ENCODE measurements at regions not wholly inside any gene's neighbourhood (a gene's known extent, or its start where the extent isn't known, plus 50 kb on each side); places are given as distances from the start of the nearest gene placed in this dataset.

- H3K9me3 ChIP-seq (ENCODE audit: control insufficient read depth in 2 of 2, low read length in 2 of 2): no peaks in the 10 kb centered on the region
- Mint-ChIP-seq H3K27ac (no peak overlapping the region), H3K4me3 (no peak overlapping the region), H3K4me1 (no peaks in the 10 kb centered on the region), H3K27me3 (peaks cover 5% of the 10 kb centered on the region), H3K36me3 (no peaks in the 10 kb centered on the region), H3K9me3 (peaks cover 0 to 6% (median 0%) of the 10 kb centered on the region in 7 donors)
- no peak for ATAC-seq (ENCODE audit: low read depth in 2 of 2)
- no peaks in the 10 kb centered on the region for H3K27me3 ChIP-seq (ENCODE audit: control insufficient read depth, insufficient read depth, low read length)
- H3K27ac ChIP-seq (ENCODE audit: insufficient read depth, low read length, poor library complexity, severe bottlenecking): no peak overlapping the region
- H3K36me3 ChIP-seq (ENCODE audit: control insufficient read depth, insufficient read depth, low read length): no peaks in the 10 kb centered on the region
- no peak for DNase-seq
- H3K4me3 ChIP-seq (ENCODE audit: low read depth, low read length): no peak overlapping the region
- no peaks in the 10 kb centered on the region for H3K4me1 ChIP-seq (ENCODE audit: control insufficient read depth, insufficient read depth, low read length, poor library complexity, severe bottlenecking)
Observed at GRCh38 chr9:26682041-26682440, 210.6 kb downstream of the CAAP1 start.

GRCh38 chr9:26677965-26678706 lies 214.5 kb downstream of the CAAP1 start:
- no peak for ATAC-seq (ENCODE audit: low read depth in 2 of 2)
- H3K27me3 ChIP-seq (ENCODE audit: control insufficient read depth, insufficient read depth, low read length): no peaks in the 10 kb centered on the region
- Mint-ChIP-seq H3K9me3 (peaks cover 0 to 6% (median 0%) of the 10 kb centered on the region in 7 donors), H3K4me3 (no peak overlapping the region), H3K4me1 (no peaks in the 10 kb centered on the region), H3K36me3 (no peaks in the 10 kb centered on the region), H3K27me3 (peaks cover 5% of the 10 kb centered on the region), H3K27ac (no peak overlapping the region)
- H3K36me3 ChIP-seq (ENCODE audit: control insufficient read depth, insufficient read depth, low read length): no peaks in the 10 kb centered on the region
- no peaks in the 10 kb centered on the region for H3K9me3 ChIP-seq (ENCODE audit: control insufficient read depth in 2 of 2, low read length in 2 of 2)
- no peak overlapping the region for H3K27ac ChIP-seq (ENCODE audit: insufficient read depth, low read length, poor library complexity, severe bottlenecking)
- no peaks in the 10 kb centered on the region for H3K4me1 ChIP-seq (ENCODE audit: control insufficient read depth, insufficient read depth, low read length, poor library complexity, severe bottlenecking)
- H3K4me3 ChIP-seq (ENCODE audit: low read depth, low read length): no peak overlapping the region
- no peak for DNase-seq

GRCh38 chr9:26675035-26675434 lies 217.6 kb downstream of the CAAP1 start:
- H3K4me3 Mint-ChIP-seq: no peak overlapping the region
- DNase-seq: no peak
- no peak overlapping the region for H3K4me3 ChIP-seq (ENCODE audit: low read depth, low read length)
- no peaks in the 10 kb centered on the region for H3K27me3 ChIP-seq (ENCODE audit: control insufficient read depth, insufficient read depth, low read length)
- no peak overlapping the region for H3K27ac Mint-ChIP-seq
- no peaks in the 10 kb centered on the region for H3K4me1 ChIP-seq (ENCODE audit: control insufficient read depth, insufficient read depth, low read length, poor library complexity, severe bottlenecking)
- ATAC-seq (ENCODE audit: low read depth in 2 of 2): no peak
- H3K9me3 ChIP-seq (ENCODE audit: control insufficient read depth in 2 of 2, low read length in 2 of 2): no peaks in the 10 kb centered on the region
- H3K9me3 Mint-ChIP-seq: peaks cover 0 to 6% (median 0%) of the 10 kb centered on the region in 7 donors
- no peak overlapping the region for H3K27ac ChIP-seq (ENCODE audit: insufficient read depth, low read length, poor library complexity, severe bottlenecking)
- no peaks in the 10 kb centered on the region for H3K36me3 Mint-ChIP-seq
- H3K36me3 ChIP-seq (ENCODE audit: control insufficient read depth, insufficient read depth, low read length): no peaks in the 10 kb centered on the region
- no peaks in the 10 kb centered on the region for H3K4me1 Mint-ChIP-seq
- H3K27me3 Mint-ChIP-seq: no peaks in the 10 kb centered on the region

- Mint-ChIP-seq H3K4me3 (no peak overlapping the region), H3K9me3 (peaks cover 0 to 4% (median 0%) of the 10 kb centered on the region in 7 donors), H3K4me1 (no peaks in the 10 kb centered on the region), H3K27ac (no peak overlapping the region), H3K27me3 (no peaks in the 10 kb centered on the region), H3K36me3 (no peaks in the 10 kb centered on the region)
- Histone ChIP-seq H3K4me1 (ENCODE audit: control insufficient read depth, insufficient read depth, low read length, poor library complexity, severe bottlenecking) (no peaks in the 10 kb centered on the region), H3K4me3 (ENCODE audit: low read depth, low read length) (no peak overlapping the region), H3K9me3 (ENCODE audit: control insufficient read depth in 2 of 2, low read length in 2 of 2) (no peaks in the 10 kb centered on the region), H3K27me3 (ENCODE audit: control insufficient read depth, insufficient read depth, low read length) (no peaks in the 10 kb centered on the region), H3K36me3 (ENCODE audit: control insufficient read depth, insufficient read depth, low read length) (no peaks in the 10 kb centered on the region), H3K27ac (ENCODE audit: insufficient read depth, low read length, poor library complexity, severe bottlenecking) (no peak overlapping the region)
- ATAC-seq (ENCODE audit: low read depth in 2 of 2) (no peak), DNase-seq (no peak)
Observed at GRCh38 chr9:26673261-26673660, 219.3 kb downstream of the CAAP1 start.

- Histone ChIP-seq H3K27me3 (ENCODE audit: control insufficient read depth, insufficient read depth, low read length) (no peaks in the 10 kb centered on the region), H3K36me3 (ENCODE audit: control insufficient read depth, insufficient read depth, low read length) (no peaks in the 10 kb centered on the region), H3K27ac (ENCODE audit: insufficient read depth, low read length, poor library complexity, severe bottlenecking) (no peak overlapping the region), H3K4me1 (ENCODE audit: control insufficient read depth, insufficient read depth, low read length, poor library complexity, severe bottlenecking) (no peaks in the 10 kb centered on the region), H3K4me3 (ENCODE audit: low read depth, low read length) (no peak overlapping the region), H3K9me3 (ENCODE audit: control insufficient read depth in 2 of 2, low read length in 2 of 2) (no peaks in the 10 kb centered on the region)
- Mint-ChIP-seq H3K27ac (peak overlapping the region in 1 of 3 donors; percentile 15), H3K4me1 (no peaks in the 10 kb centered on the region), H3K36me3 (no peaks in the 10 kb centered on the region), H3K4me3 (no peak overlapping the region), H3K27me3 (no peaks in the 10 kb centered on the region), H3K9me3 (peaks cover 0 to under 1% (median 0%) of the 10 kb centered on the region in 7 donors)
- ATAC-seq (ENCODE audit: low read depth in 2 of 2): no peak
- DNase-seq: no peak
Observed at GRCh38 chr9:26669701-26670670, 222.6 kb downstream of the CAAP1 start.

- H3K4me1 Mint-ChIP-seq: no peaks in the 10 kb centered on the region
- peaks cover 0 to 4% (median 0%) of the 10 kb centered on the region in 7 donors for H3K9me3 Mint-ChIP-seq
- H3K27me3 ChIP-seq (ENCODE audit: control insufficient read depth, insufficient read depth, low read length): no peaks in the 10 kb centered on the region
- no peak overlapping the region for H3K4me3 ChIP-seq (ENCODE audit: low read depth, low read length)
- H3K36me3 Mint-ChIP-seq: no peaks in the 10 kb centered on the region
- no peaks in the 10 kb centered on the region for H3K36me3 ChIP-seq (ENCODE audit: control insufficient read depth, insufficient read depth, low read length)
- H3K4me1 ChIP-seq (ENCODE audit: control insufficient read depth, insufficient read depth, low read length, poor library complexity, severe bottlenecking): no peaks in the 10 kb centered on the region
- H3K4me3 Mint-ChIP-seq: no peak overlapping the region
- ATAC-seq (ENCODE audit: low read depth in 2 of 2) (no peak), DNase-seq (no peak)
- H3K27ac Mint-ChIP-seq: no peak overlapping the region
- H3K27me3 Mint-ChIP-seq: no peaks in the 10 kb centered on the region
- H3K27ac ChIP-seq (ENCODE audit: insufficient read depth, low read length, poor library complexity, severe bottlenecking): no peak overlapping the region
- H3K9me3 ChIP-seq (ENCODE audit: control insufficient read depth in 2 of 2, low read length in 2 of 2): no peaks in the 10 kb centered on the region
Observed at GRCh38 chr9:26667882-26668281, 224.7 kb downstream of the CAAP1 start.

- Mint-ChIP-seq H3K9me3 (peaks cover 0 to 4% (median 0%) of the 10 kb centered on the region in 7 donors), H3K36me3 (no peaks in the 10 kb centered on the region), H3K4me1 (no peaks in the 10 kb centered on the region), H3K27me3 (no peaks in the 10 kb centered on the region), H3K27ac (no peak overlapping the region), H3K4me3 (no peak overlapping the region)
- H3K4me1 ChIP-seq (ENCODE audit: control insufficient read depth, insufficient read depth, low read length, poor library complexity, severe bottlenecking): no peaks in the 10 kb centered on the region
- no peak overlapping the region for H3K27ac ChIP-seq (ENCODE audit: insufficient read depth, low read length, poor library complexity, severe bottlenecking)
- no peaks in the 10 kb centered on the region for H3K36me3 ChIP-seq (ENCODE audit: control insufficient read depth, insufficient read depth, low read length)
- no peak for DNase-seq
- H3K4me3 ChIP-seq (ENCODE audit: low read depth, low read length): no peak overlapping the region
- H3K9me3 ChIP-seq (ENCODE audit: control insufficient read depth in 2 of 2, low read length in 2 of 2): no peaks in the 10 kb centered on the region
- H3K27me3 ChIP-seq (ENCODE audit: control insufficient read depth, insufficient read depth, low read length): no peaks in the 10 kb centered on the region
- no peak for ATAC-seq (ENCODE audit: low read depth in 2 of 2)
Observed at GRCh38 chr9:26665666-26666065, 226.9 kb downstream of the CAAP1 start.
